Sigmoid colon (tissue), 6 donors: ENCODE measurements at regions not wholly inside any gene's neighbourhood (a gene's known extent, or its start where the extent isn't known, plus 50 kb on each side); places are given as distances from the start of the nearest gene placed in this dataset.

ENCODE experiments used
- DNase-seq: peaks from one replicate; pipeline ENCODE4 v3.0.0-alpha.2; 2019
- H3K27ac ChIP-seq, 4 donors: fragments of 200-600 bp; sonication (generic); one replicate each; pipeline ENCODE4 v1.5.1; 2016 to 2019; ENCODE audit warnings: mild to moderate bottlenecking in 1 of 4
- H3K27me3 ChIP-seq, 3 donors: fragments of 200-600 bp; sonication (generic); one replicate each; pipeline ENCODE4 v1.5.1; 2019; ENCODE audit warnings: mild to moderate bottlenecking in 1 of 3
- H3K36me3 ChIP-seq, 4 donors: fragments of 200-600 bp; sonication (generic); one replicate each; pipeline ENCODE4 v1.5.1; 2016 to 2019
- H3K4me1 ChIP-seq, 4 donors: fragments of 200-600 bp; sonication (generic); one replicate each; pipeline ENCODE4 v1.5.1; 2017 to 2019
- H3K4me3 ChIP-seq, 4 donors: fragments of 200-600 bp; sonication (generic); one replicate each; pipeline ENCODE4 v1.5.1; 2017 to 2019; ENCODE audit warnings: mild to moderate bottlenecking in 2 of 4, moderate library complexity in 1 of 4
- H3K9me3 ChIP-seq, 4 donors: fragments of 200-600 bp in 3 of 4; sonication (generic) in 3 of 4; one replicate each; pipeline versions ENCODE4 v1.5.1 to v1.6.1; 2013 to 2019
- CTCF ChIP-seq, 4 experiments: fragments of 450-650 bp in 3 of 4; fragments of 200-600 bp in 1 of 4; IDR thresholded peaks; one replicate each; pipeline ENCODE4 v1.5.1; 2016 to 2019; ENCODE audit warnings: antibody characterized with exemption in 4 of 4, mild to moderate bottlenecking in 3 of 4, moderate library complexity in 2 of 4
- EP300 ChIP-seq, 4 donors: sonication (generic); formaldehyde crosslinking; IDR thresholded peaks; one replicate each; pipeline ENCODE4 v1.6.1; 2017; ENCODE audit warnings: antibody characterized with exemption in 4 of 4
- POLR2A ChIP-seq, 2 donors: fragments of 450-650 bp; IDR thresholded peaks; one replicate each; pipeline ENCODE4 v1.6.1; 2016; ENCODE audit warnings: antibody characterized with exemption in 2 of 2, mild to moderate bottlenecking in 2 of 2, moderate library complexity in 2 of 2
- POLR2AphosphoS5 ChIP-seq, 4 donors: sonication (generic); formaldehyde crosslinking; IDR thresholded peaks; one replicate each; pipeline ENCODE4 v1.6.1; 2017; ENCODE audit warnings: antibody characterized with exemption in 4 of 4
- WGBS, 2 donors: extraction: QIAGEN DNeasy Blood & Tissue Kit; methylation state at CpG; one replicate each; pipeline ENCODE4 v1.1.7; 2013; 5-methylcytosine and 5-hydroxymethylcytosine counted together
- intact Hi-C: fragments of 100-400 bp; cut with DNase I; formaldehyde crosslinking; loops from one replicate; pipeline ENCODE4 v1.15.1; 2023
- donor health status: healthy with polysubstance abuse.
- donor health status: healthy.

DNA sequence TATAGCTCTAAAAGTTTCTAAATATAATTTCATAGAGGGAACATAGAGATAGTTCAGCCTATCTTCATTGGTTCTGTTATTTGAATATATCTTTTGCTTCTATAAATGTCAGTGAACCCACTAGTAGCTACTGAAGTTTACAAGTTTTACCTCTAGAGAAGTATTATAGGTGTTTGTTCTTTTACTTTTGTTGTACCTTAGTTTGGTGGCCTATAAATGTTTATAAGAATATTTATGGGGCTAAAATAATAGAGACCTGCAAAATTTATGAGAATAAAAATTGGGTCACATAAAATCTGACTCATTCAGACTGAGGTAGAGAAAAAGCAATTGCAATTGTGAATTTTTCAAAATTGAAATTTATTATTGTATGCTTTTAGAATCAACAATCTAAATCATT, 162.6 kb downstream of the SERPINI1 start:
- intact Hi-C loops: no loop called here

GRCh38 chr3:167895684-167896083, 160.2 kb downstream of the SERPINI1 start:
- H3K27ac ChIP-seq: no peak overlapping the region
- 81 to 85% methylated on average over 4 of the region's 4 CpGs for WGBS, 2 donors
- DNase-seq: no peak
- intact Hi-C loops: no loop called here
- no peaks in the 10 kb centered on the region for H3K27me3 ChIP-seq
- peaks cover 0 to 3% (median 0%) of the 10 kb centered on the region in 4 donors for H3K9me3 ChIP-seq
- TF ChIP-seq CTCF (IDR thresholded peaks at IDR 0.05): no peak
- no peak for TF ChIP-seq EP300 (IDR thresholded peaks at IDR 0.05)
- TF ChIP-seq POLR2A (IDR thresholded peaks at IDR 0.05): no peak
- no peak for TF ChIP-seq POLR2AphosphoS5 (IDR thresholded peaks at IDR 0.05)
- no peaks in the 10 kb centered on the region for H3K4me1 ChIP-seq
- no peaks in the 10 kb centered on the region for H3K36me3 ChIP-seq
- no peak overlapping the region for H3K4me3 ChIP-seq

More for the DNA sequence above, 162.6 kb downstream of the SERPINI1 start:
- Histone ChIP-seq H3K36me3 (no peaks in the 10 kb centered on the region), H3K4me3 (no peak overlapping the region), H3K4me1 (no peaks in the 10 kb centered on the region), H3K9me3 (peaks cover 0 to 3% (median 0%) of the 10 kb centered on the region in 4 donors), H3K27me3 (no peaks in the 10 kb centered on the region), H3K27ac (no peak overlapping the region)
- DNase-seq: no peak
- TF ChIP-seq POLR2A (IDR thresholded peaks at IDR 0.05) (no peak), POLR2AphosphoS5 (IDR thresholded peaks at IDR 0.05) (no peak), EP300 (IDR thresholded peaks at IDR 0.05) (no peak), CTCF (IDR thresholded peaks at IDR 0.05) (no peak)

DNA sequence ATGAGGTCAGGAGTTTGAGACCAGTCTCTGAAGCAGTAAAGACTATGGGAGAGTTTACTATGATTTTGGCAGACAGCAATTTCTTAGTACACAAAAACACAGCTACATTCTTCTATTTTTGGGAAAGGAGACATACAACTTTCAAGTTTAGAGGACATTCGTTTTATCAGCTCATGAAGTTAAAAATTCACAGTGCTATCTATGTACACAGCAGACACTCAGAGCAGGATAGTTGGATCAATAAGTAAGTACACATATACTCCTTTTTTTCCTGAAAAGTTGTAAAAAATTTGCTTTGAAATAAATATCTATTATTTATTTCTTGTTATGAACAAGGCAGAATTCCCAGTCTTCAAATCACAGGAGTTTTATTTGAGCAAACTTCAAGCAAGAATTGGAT, 159.7 kb downstream of the SERPINI1 start:
- Histone ChIP-seq H3K27ac (no peak overlapping the region), H3K36me3 (no peaks in the 10 kb centered on the region), H3K4me1 (no peaks in the 10 kb centered on the region), H3K27me3 (no peaks in the 10 kb centered on the region), H3K4me3 (no peak overlapping the region), H3K9me3 (peaks cover 0 to 3% (median 0%) of the 10 kb centered on the region in 4 donors)
- WGBS, 2 donors: 58 to 72% methylated on average over 1 of the region's 1 CpG
- TF ChIP-seq CTCF (IDR thresholded peaks at IDR 0.05) (no peak), POLR2AphosphoS5 (IDR thresholded peaks at IDR 0.05) (no peak), EP300 (IDR thresholded peaks at IDR 0.05) (no peak)
- intact Hi-C loops: no loop called here
- no peak for DNase-seq

DNA sequence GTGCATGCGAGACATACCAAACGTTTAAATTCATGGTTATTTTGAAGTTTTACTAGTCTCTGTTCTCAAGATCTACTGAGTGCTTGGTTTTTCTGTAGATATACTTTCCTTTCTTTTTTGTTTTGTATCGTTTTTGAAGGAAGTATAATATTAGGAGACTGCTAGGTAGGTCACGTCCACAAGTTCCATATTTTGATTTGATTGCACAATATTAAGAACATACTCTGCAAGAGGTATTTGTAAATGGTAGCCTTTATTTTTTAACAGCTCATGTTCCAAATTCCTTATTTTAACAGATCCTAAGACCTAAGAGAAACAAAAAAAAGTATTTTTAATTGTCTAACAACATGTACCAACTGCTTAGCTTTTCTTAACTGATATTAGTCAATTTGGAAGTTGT, 156.7 kb downstream of the SERPINI1 start:
- H3K4me3 ChIP-seq: no peak overlapping the region
- no peak for DNase-seq
- no peak for TF ChIP-seq CTCF (IDR thresholded peaks at IDR 0.05)
- TF ChIP-seq POLR2A (IDR thresholded peaks at IDR 0.05): no peak
- TF ChIP-seq POLR2AphosphoS5 (IDR thresholded peaks at IDR 0.05): no peak
- TF ChIP-seq EP300 (IDR thresholded peaks at IDR 0.05): no peak
- no peaks in the 10 kb centered on the region for H3K9me3 ChIP-seq
- intact Hi-C loops: no loop called here
- 64 to 73% methylated on average over 4 of the region's 4 CpGs for WGBS, 2 donors
- no peaks in the 10 kb centered on the region for H3K4me1 ChIP-seq
- no peaks in the 10 kb centered on the region for H3K27me3 ChIP-seq
- no peak overlapping the region for H3K27ac ChIP-seq
- H3K36me3 ChIP-seq: no peaks in the 10 kb centered on the region

DNA sequence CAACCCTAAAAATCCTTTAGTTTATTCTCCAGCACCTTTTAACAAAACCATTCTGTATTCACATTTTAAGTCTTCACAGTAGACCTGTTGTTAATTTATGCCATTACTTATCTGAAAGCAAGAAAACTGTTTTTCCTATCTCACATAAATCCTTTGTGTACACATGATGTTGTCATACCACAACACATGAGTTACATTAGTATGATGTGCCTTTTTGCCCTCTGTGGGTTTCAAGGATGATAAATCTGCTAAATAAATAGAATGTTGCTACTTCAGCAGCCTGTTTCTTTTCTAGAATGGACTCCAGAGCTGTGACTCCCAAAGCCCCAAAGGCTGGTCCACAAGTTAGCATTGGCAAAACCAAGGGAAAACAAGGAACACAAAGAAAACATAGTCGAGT, 151.6 kb downstream of the SERPINI1 start:
- intact Hi-C loops: no loop called here
- Histone ChIP-seq H3K4me3 (no peak overlapping the region), H3K36me3 (no peaks in the 10 kb centered on the region), H3K9me3 (no peaks in the 10 kb centered on the region), H3K4me1 (peaks cover 0 to 2% (median 0%) of the 10 kb centered on the region in 4 donors), H3K27ac (no peak overlapping the region), H3K27me3 (no peaks in the 10 kb centered on the region)
- no peak for TF ChIP-seq POLR2AphosphoS5 (IDR thresholded peaks at IDR 0.05)
- TF ChIP-seq POLR2A (IDR thresholded peaks at IDR 0.05): no peak
- TF ChIP-seq EP300 (IDR thresholded peaks at IDR 0.05): no peak
- TF ChIP-seq CTCF (IDR thresholded peaks at IDR 0.05): no peak
- no peak for DNase-seq
- WGBS, 2 donors: 49 to 64% methylated on average over 1 of the region's 1 CpG
